WERI-Rb-1 (cell line): ENCODE measurements at regions not wholly inside any gene's neighbourhood (a gene's known extent, or its start where the extent isn't known, plus 50 kb on each side); places are given as distances from the start of the nearest gene placed in this dataset.

Experiments
- DNase-seq: peaks from one replicate; pipeline ENCODE4 v3.0.0-alpha.2; 2020
- H3K27ac ChIP-seq: fragments of 250-450 bp; sonication (Bioruptor Pico); 2 replicates; pipeline ENCODE4 v1.5.1; 2020; ENCODE audit warnings: mild to moderate bottlenecking, moderate library complexity
- H3K27me3 ChIP-seq: fragments of 250-450 bp; sonication (Bioruptor Pico); 2 replicates; pipeline ENCODE4 v1.5.1; 2021; ENCODE audit warnings: mild to moderate bottlenecking, low read depth, moderate library complexity; ENCODE audit not compliant: insufficient read depth, severe bottlenecking
- H3K36me3 ChIP-seq: fragments of 250-450 bp; sonication (Bioruptor Pico); 2 replicates; pipeline ENCODE4 v1.5.1; 2020; ENCODE audit warnings: mild to moderate bottlenecking, moderate library complexity
- H3K4me3 ChIP-seq: 2 replicates; pipeline ENCODE4 v1.5.1; 2011; ENCODE audit warnings: low read depth, mild to moderate bottlenecking, control low read depth, low read length
- H3K9me3 ChIP-seq: fragments of 250-450 bp; sonication (Bioruptor Pico); 2 replicates; pipeline ENCODE4 v1.5.1; 2021; ENCODE audit warnings: mild to moderate bottlenecking, moderate library complexity; ENCODE audit not compliant: severe bottlenecking
- CTCF ChIP-seq: IDR thresholded peaks from 2 replicates; pipeline ENCODE4 v1.5.1; 2011; ENCODE audit warnings: low read depth, mild to moderate bottlenecking, control low read depth, inconsistent platforms, low read length

- Histone ChIP-seq H3K9me3 (no peaks in the 10 kb centered on the region), H3K27ac (no peak overlapping the region), H3K4me3 (no peak overlapping the region), H3K27me3 (no peaks in the 10 kb centered on the region), H3K36me3 (no peaks in the 10 kb centered on the region)
- DNase-seq = no peak
- TF ChIP-seq CTCF = no peak
Measured at GRCh38 chr10:131015271-131015670, 296.2 kb downstream of the TCERG1L start.

- H3K27me3 ChIP-seq = no peaks in the 10 kb centered on the region
- TF ChIP-seq CTCF = no peak
- H3K36me3 ChIP-seq = no peaks in the 10 kb centered on the region
- no peak overlapping the region for H3K4me3 ChIP-seq
- H3K9me3 ChIP-seq = no peaks in the 10 kb centered on the region
- H3K27ac ChIP-seq = no peak overlapping the region
- no peak for DNase-seq
Measured at GRCh38 chr10:131016556-131016955, 295.0 kb downstream of the TCERG1L start.

GRCh38 chr10:131017566-131018285 lies 293.8 kb downstream of the TCERG1L start:
- Histone ChIP-seq H3K36me3 (no peaks in the 10 kb centered on the region), H3K27ac (no peak overlapping the region), H3K27me3 (no peaks in the 10 kb centered on the region), H3K4me3 (no peak overlapping the region), H3K9me3 (no peaks in the 10 kb centered on the region)
- TF ChIP-seq CTCF = no peak
- DNase-seq = no peak

GRCh38 chr10:131018886-131019500 lies 292.5 kb downstream of the TCERG1L start:
- Histone ChIP-seq H3K4me3 (no peak overlapping the region), H3K9me3 (no peaks in the 10 kb centered on the region), H3K27ac (no peak overlapping the region), H3K36me3 (no peaks in the 10 kb centered on the region), H3K27me3 (no peaks in the 10 kb centered on the region)
- TF ChIP-seq CTCF = no peak
- DNase-seq = no peak

- Histone ChIP-seq H3K27me3 (no peaks in the 10 kb centered on the region), H3K9me3 (no peaks in the 10 kb centered on the region), H3K36me3 (no peaks in the 10 kb centered on the region), H3K4me3 (no peak overlapping the region), H3K27ac (no peak overlapping the region)
- no peak for DNase-seq
- TF ChIP-seq CTCF = no peak
Measured at GRCh38 chr10:131019696-131020095, 291.8 kb downstream of the TCERG1L start.
